HepG2 (cell line): ENCODE measurements at regions not wholly inside any gene's neighbourhood (a gene's known extent, or its start where the extent isn't known, plus 50 kb on each side); places are given as distances from the start of the nearest gene placed in this dataset.

Experiments
- ATAC-seq: fragments of 200-7000 bp; cut with Tn5 transposase; 3 replicates; pipeline ENCODE4 v1.9.1; 2020; ENCODE audit warnings: mild to moderate bottlenecking, moderate library complexity
- BruUV-seq: library from RNA; stranded (reverse); fragments of 400-500 nt; replicated peaks from 2 replicates; lab custom pipeline; 2021; lab: Mats Ljungman, UMichigan
- CTCF ChIA-PET: fragments of 300-600 bp; formaldehyde crosslinking; extraction: SDS; loops from one replicate; lab custom pipeline; 2021; ENCODE audit warnings: low total read pairs, inconsistent platforms, low intra/inter-chr PET ratio; lab: Yijun Ruan, JAX
- POLR2A ChIA-PET: fragments of 350-600 bp; sonication (Branson Sonifier 250); formaldehyde crosslinking; loops from one replicate; lab custom pipeline; 2020; ENCODE audit warnings: antibody characterized with exemption, inconsistent platforms; lab: Yijun Ruan, JAX
- DNase-seq: peaks from one replicate; pipeline ENCODE4 v3.0.0-alpha.2; 2015; ENCODE audit warnings: low spot score
- FAIRE-seq: peaks from 3 replicates; lab custom pipeline; 2011; peaks lifted over from hg19 to GRCh38; lab: Jason Lieb, UNC
- H2AFZ ChIP-seq: one replicate; pipeline ENCODE4 v1.6.1; 2011; ENCODE audit warnings: low read length, inconsistent platforms
- H3K27ac ChIP-seq: fragments of 300-600 bp; 3 replicates; pipeline ENCODE4 v1.8.0; 2011; ENCODE audit warnings: mixed run types, mild to moderate bottlenecking, mixed read lengths, low read length, inconsistent platforms; ENCODE audit not compliant: insufficient read depth; ENCODE audit errors: extremely low read length
- H3K27me3 ChIP-seq, 2 experiments: fragments of 200-600 bp in 1 of 2; 2 replicates in 1 of 2; 3 replicates in 1 of 2; pipeline versions ENCODE4 v1.6.0 to v1.8.0; 2011; ENCODE audit warnings: low read length in 2 of 2, mild to moderate bottlenecking in 2 of 2, moderate library complexity in 2 of 2, inconsistent platforms in 1 of 2; ENCODE audit not compliant: insufficient read depth in 2 of 2, control insufficient read depth in 1 of 2
- H3K36me3 ChIP-seq, 2 experiments: fragments of 200-600 bp in 1 of 2; replicated peaks in 1 of 2; 2 replicates in 1 of 2; 3 replicates in 1 of 2; pipeline versions ENCODE4 v1.5.1 to v1.8.0; 2011; ENCODE audit warnings: low read length in 2 of 2, inconsistent platforms in 1 of 2; ENCODE audit not compliant: insufficient read depth in 2 of 2, control insufficient read depth in 1 of 2
- H3K4me1 ChIP-seq: 2 replicates; pipeline ENCODE4 v1.5.1; 2012; ENCODE audit warnings: low read length, inconsistent platforms; ENCODE audit not compliant: insufficient read depth
- H3K4me2 ChIP-seq: 2 replicates; pipeline ENCODE4 v1.6.0; 2011; ENCODE audit warnings: low read depth, low read length, inconsistent platforms
- H3K4me3 ChIP-seq, 3 experiments: fragments of 200-600 bp in 1 of 3; sonication (generic), shearing (Covaris generic) in 1 of 3; replicated peaks in 1 of 3; 2 replicates each; pipeline ENCODE4 v1.5.1; 2011 to 2016; ENCODE audit warnings: low read length in 3 of 3, inconsistent platforms in 2 of 3, low read depth in 2 of 3, mild to moderate bottlenecking in 2 of 3, control low read depth in 1 of 3, mixed read lengths in 1 of 3; ENCODE audit not compliant: insufficient read depth in 1 of 3
- H3K79me2 ChIP-seq: one replicate; pipeline ENCODE4 v1.6.1; 2011; ENCODE audit warnings: low read length, inconsistent platforms; ENCODE audit not compliant: insufficient read depth
- H3K9ac ChIP-seq: 2 replicates; pipeline ENCODE4 v1.6.0; 2011; ENCODE audit warnings: mild to moderate bottlenecking, low read depth, low read length, inconsistent platforms; ENCODE audit not compliant: insufficient read depth
- H3K9me3 ChIP-seq: 2 replicates; pipeline ENCODE4 v1.5.1; 2012; ENCODE audit warnings: mild to moderate bottlenecking, low read length
- H4K20me1 ChIP-seq: 2 replicates; pipeline ENCODE4 v1.6.0; 2011; ENCODE audit warnings: inconsistent platforms, mild to moderate bottlenecking, low read length, moderate library complexity; ENCODE audit not compliant: insufficient read depth
- ATAD3A ChIP-seq: sonication (generic); formaldehyde crosslinking; IDR thresholded peaks from 2 replicates; pipeline ENCODE4 v1.4.0; 2020; ENCODE audit warnings: missing genetic modification reagents
- HDAC1 ChIP-seq: sonication (generic); formaldehyde crosslinking; IDR thresholded peaks from 2 replicates; pipeline ENCODE4 v1.5.1; 2020; ENCODE audit warnings: mild to moderate bottlenecking, missing genetic modification reagents
- KLF13 ChIP-seq: sonication (generic); formaldehyde crosslinking; IDR thresholded peaks from 2 replicates; pipeline ENCODE4 v1.4.0; 2020; ENCODE audit warnings: mild to moderate bottlenecking, missing genetic modification reagents
- SAP130 ChIP-seq: IDR thresholded peaks from 2 replicates; pipeline ENCODE4 v1.6.1; 2016; ENCODE audit warnings: low read depth
- ZNF724P ChIP-seq: sonication (generic); formaldehyde crosslinking; IDR thresholded peaks from 2 replicates; pipeline ENCODE4 v1.8.0; 2022; ENCODE audit warnings: missing genetic modification reagents, borderline replicate concordance
- WGBS: methylation state at CpG from one replicate; pipeline ENCODE4 v1.1.6; 2017; ENCODE audit warnings: low lambda C conversion rate; 5-methylcytosine and 5-hydroxymethylcytosine counted together
- in situ Hi-C: cut with HindIII; loops from 2 replicates; pipeline ENCODE4 v1.10.0; 2017; ENCODE audit warnings: low pct_unique_long_range_greater_than_20kb; ENCODE audit not compliant: extremely low pct_ligation_motif_present
- intact Hi-C: fragments of 100-400 bp; cut with micrococcal nuclease; formaldehyde crosslinking; loops from one replicate; pipeline ENCODE4 v1.10.0; 2022; ENCODE audit not compliant: unreplicated experiment
- TF ChIP-seq, protein P1 (sequence below): sonication (generic); formaldehyde crosslinking; conservative IDR thresholded peaks from 2 replicates; pipeline ENCODE4 v1.4.0; 2020; ENCODE audit warnings: mild to moderate bottlenecking, missing genetic modification reagents, moderate library complexity
- TF ChIP-seq, protein P2 (sequence below): sonication (generic); formaldehyde crosslinking; IDR thresholded peaks from 2 replicates; pipeline ENCODE4 v1.4.0; 2020; ENCODE audit warnings: missing genetic modification reagents, borderline replicate concordance

DNA sequence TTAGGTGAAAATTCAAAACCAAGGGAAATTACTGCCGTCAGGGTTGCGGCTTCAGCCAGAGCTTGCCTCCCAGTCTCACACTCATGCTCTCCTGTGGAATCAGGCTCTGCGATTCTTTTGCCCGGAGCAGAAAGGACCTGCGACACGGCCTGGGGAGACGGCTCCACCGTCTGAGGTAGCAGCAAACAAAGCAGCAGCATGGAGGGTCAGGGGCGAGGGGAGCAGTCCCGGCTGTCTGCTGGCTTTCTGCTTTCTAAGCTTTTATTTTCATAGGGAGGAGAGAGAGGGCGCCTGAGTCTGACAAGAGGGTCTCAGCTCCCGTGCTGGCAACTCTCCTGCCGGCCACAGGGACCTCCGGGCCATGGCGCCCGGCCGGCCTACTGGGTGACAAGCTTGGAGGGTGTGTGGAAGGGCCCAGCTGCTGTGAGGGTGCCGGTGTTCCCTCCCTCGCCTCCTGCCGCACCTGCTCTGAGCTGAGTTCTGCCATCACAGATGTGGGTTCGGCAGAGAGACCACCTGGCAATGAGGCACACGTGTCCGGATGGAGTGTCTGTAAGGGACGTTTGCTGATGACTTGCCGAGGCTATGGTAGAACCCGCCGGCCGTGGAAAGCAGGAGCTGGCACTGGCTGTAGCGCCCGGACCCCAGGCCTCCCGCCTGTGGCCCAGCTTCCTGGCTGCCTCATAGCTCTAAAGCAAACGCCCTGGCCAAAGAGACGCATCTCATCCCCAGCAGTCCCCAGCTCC is 66.2 kb upstream of the CTDP1 start:
- H3K4me1 ChIP-seq, result no peaks in the 10 kb centered on the region
- peaks cover 4 to 49% of the 10 kb centered on the region in 2 experiments for H3K27me3 ChIP-seq
- ChIA-PET POLR2A (no interaction called here), CTCF (no interaction called here)
- no peak overlapping the region for H3K4me3 ChIP-seq
- H2AFZ ChIP-seq, result no peak overlapping the region
- H4K20me1 ChIP-seq, result no peaks in the 10 kb centered on the region
- FAIRE-seq (no peak), ATAC-seq (no peak), DNase-seq (no peak)
- H3K9ac ChIP-seq, result no peak overlapping the region
- no peaks in the 10 kb centered on the region for H3K9me3 ChIP-seq
- in situ Hi-C loops, result no loop called here
- WGBS, result 39% methylated on average over 12 of the region's 33 CpGs
- no peaks in the 10 kb centered on the region for H3K36me3 ChIP-seq
- BruUV-seq, result no TSS peak
- H3K4me2 ChIP-seq, result no peak overlapping the region
- H3K27ac ChIP-seq, result no peak overlapping the region
- no peaks in the 10 kb centered on the region for H3K79me2 ChIP-seq
- intact Hi-C loops, result no loop called here
- TF ChIP-seq ATAD3A, result no peak
- TF ChIP-seq, protein P1, sequence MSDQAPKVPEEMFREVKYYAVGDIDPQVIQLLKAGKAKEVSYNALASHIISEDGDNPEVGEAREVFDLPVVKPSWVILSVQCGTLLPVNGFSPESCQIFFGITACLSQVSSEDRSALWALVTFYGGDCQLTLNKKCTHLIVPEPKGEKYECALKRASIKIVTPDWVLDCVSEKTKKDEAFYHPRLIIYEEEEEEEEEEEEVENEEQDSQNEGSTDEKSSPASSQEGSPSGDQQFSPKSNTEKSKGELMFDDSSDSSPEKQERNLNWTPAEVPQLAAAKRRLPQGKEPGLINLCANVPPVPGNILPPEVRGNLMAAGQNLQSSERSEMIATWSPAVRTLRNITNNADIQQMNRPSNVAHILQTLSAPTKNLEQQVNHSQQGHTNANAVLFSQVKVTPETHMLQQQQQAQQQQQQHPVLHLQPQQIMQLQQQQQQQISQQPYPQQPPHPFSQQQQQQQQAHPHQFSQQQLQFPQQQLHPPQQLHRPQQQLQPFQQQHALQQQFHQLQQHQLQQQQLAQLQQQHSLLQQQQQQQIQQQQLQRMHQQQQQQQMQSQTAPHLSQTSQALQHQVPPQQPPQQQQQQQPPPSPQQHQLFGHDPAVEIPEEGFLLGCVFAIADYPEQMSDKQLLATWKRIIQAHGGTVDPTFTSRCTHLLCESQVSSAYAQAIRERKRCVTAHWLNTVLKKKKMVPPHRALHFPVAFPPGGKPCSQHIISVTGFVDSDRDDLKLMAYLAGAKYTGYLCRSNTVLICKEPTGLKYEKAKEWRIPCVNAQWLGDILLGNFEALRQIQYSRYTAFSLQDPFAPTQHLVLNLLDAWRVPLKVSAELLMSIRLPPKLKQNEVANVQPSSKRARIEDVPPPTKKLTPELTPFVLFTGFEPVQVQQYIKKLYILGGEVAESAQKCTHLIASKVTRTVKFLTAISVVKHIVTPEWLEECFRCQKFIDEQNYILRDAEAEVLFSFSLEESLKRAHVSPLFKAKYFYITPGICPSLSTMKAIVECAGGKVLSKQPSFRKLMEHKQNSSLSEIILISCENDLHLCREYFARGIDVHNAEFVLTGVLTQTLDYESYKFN (CRISPR knock-in tag), result no peak
- no peak for TF ChIP-seq HDAC1
- no peak for TF ChIP-seq SAP130 (CRISPR knock-in tag)
- TF ChIP-seq, protein P2, sequence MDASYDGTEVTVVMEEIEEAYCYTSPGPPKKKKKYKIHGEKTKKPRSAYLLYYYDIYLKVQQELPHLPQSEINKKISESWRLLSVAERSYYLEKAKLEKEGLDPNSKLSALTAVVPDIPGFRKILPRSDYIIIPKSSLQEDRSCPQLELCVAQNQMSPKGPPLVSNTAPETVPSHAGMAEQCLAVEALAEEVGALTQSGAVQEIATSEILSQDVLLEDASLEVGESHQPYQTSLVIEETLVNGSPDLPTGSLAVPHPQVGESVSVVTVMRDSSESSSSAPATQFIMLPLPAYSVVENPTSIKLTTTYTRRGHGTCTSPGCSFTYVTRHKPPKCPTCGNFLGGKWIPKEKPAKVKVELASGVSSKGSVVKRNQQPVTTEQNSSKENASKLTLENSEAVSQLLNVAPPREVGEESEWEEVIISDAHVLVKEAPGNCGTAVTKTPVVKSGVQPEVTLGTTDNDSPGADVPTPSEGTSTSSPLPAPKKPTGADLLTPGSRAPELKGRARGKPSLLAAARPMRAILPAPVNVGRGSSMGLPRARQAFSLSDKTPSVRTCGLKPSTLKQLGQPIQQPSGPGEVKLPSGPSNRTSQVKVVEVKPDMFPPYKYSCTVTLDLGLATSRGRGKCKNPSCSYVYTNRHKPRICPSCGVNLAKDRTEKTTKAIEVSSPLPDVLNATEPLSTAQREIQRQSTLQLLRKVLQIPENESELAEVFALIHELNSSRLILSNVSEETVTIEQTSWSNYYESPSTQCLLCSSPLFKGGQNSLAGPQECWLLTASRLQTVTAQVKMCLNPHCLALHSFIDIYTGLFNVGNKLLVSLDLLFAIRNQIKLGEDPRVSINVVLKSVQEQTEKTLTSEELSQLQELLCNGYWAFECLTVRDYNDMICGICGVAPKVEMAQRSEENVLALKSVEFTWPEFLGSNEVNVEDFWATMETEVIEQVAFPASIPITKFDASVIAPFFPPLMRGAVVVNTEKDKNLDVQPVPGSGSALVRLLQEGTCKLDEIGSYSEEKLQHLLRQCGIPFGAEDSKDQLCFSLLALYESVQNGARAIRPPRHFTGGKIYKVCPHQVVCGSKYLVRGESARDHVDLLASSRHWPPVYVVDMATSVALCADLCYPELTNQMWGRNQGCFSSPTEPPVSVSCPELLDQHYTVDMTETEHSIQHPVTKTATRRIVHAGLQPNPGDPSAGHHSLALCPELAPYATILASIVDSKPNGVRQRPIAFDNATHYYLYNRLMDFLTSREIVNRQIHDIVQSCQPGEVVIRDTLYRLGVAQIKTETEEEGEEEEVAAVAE, result no peak
- no peak for TF ChIP-seq ZNF724P (CRISPR knock-in tag)
- TF ChIP-seq KLF13 (CRISPR knock-in tag), result no peak
